Left cardiac atrium (tissue), 4 donors: ENCODE measurements at regions not wholly inside any gene's neighbourhood (a gene's known extent, or its start where the extent isn't known, plus 50 kb on each side); places are given as distances from the start of the nearest gene placed in this dataset.
"Not testable (repeated sequence)": the region's sequence is repeated elsewhere in the genome, so short reads cannot be mapped to it uniquely, and the experiment has no call there.

Source experiments
- ATAC-seq, 2 donors: fragments of 200-7000 bp; cut with Tn5 transposase; one replicate each; pipeline ENCODE4 v1.9.1; 2020; ENCODE audit warnings: mild to moderate bottlenecking in 2 of 2, moderate library complexity in 2 of 2
- DNase-seq: peaks from one replicate; pipeline ENCODE4 v3.0.0-alpha.2; 2020
- intact Hi-C, 2 donors: fragments of 100-400 bp; cut with DNase I; formaldehyde crosslinking; loops; one replicate each; pipeline versions ENCODE4 v1.14.1 to v1.15.1; 2022 to 2023
- donor health status: DM: no; HTN: yes; CAD: no.
- donor health status: DM: no; HTN: yes; CAD: no; lungs with severe emphysema.
- donor health status: DM: yes; HTN: yes; CAD: no.
- donor health status: Dilated cardiomyopathy.

- intact Hi-C loops, result no loop called here
- DNase-seq (no peak), ATAC-seq (no peak)
Measured at GRCh38 chr9:88291056-88291455, 97.2 kb upstream of the SPIN1 start.

- DNase-seq, result no peak
- intact Hi-C loops, result no loop called here
- no peak for ATAC-seq
Measured at GRCh38 chr9:88289532-88289931, 98.7 kb upstream of the SPIN1 start.

- intact Hi-C loops, result no loop called here
- DNase-seq (no peak), ATAC-seq (no peak)
Measured at GRCh38 chr9:88287972-88288371, 100.3 kb upstream of the SPIN1 start.

- intact Hi-C loops, result no loop called here
- ATAC-seq, result no peak
- DNase-seq, result no peak
Measured at GRCh38 chr9:88280816-88281382, 107.3 kb upstream of the SPIN1 start.

GRCh38 chr9:88278036-88278435 lies 110.2 kb upstream of the SPIN1 start:
- intact Hi-C loops, result no loop called here
- no peak for ATAC-seq
- DNase-seq, result no peak

- no peak for DNase-seq
- intact Hi-C loops, result no loop called here
- no peak for ATAC-seq
Measured at GRCh38 chr9:88274078-88274477, 114.2 kb upstream of the SPIN1 start.

- intact Hi-C loops, result no loop called here
- no peak for ATAC-seq
- DNase-seq, result no peak
Measured at GRCh38 chr9:88272986-88273385, 115.3 kb upstream of the SPIN1 start.

- intact Hi-C loops, result no loop called here
- ATAC-seq, result no peak
- no peak for DNase-seq
Measured at GRCh38 chr9:88270413-88270812, 117.8 kb upstream of the SPIN1 start.

GRCh38 chr9:88268886-88269285 lies 119.4 kb upstream of the SPIN1 start:
- intact Hi-C loops, result no loop called here
- ATAC-seq (no peak), DNase-seq (no peak)

- intact Hi-C loops, result no loop called here
- ATAC-seq, result no peak
- DNase-seq, result no peak
Measured at GRCh38 chr9:88267283-88267682, 121.0 kb upstream of the SPIN1 start.

- intact Hi-C loops, result no loop called here
- DNase-seq (no peak), ATAC-seq (no peak)
Measured at GRCh38 chr9:88266416-88266815, 121.8 kb upstream of the SPIN1 start.

GRCh38 chr9:88259001-88259400 lies 120.7 kb upstream of the SPATA31C2 start:
- intact Hi-C loops, result no loop called here
- no peak for ATAC-seq
- no peak for DNase-seq

GRCh38 chr9:88258601-88259000 lies 120.3 kb upstream of the SPATA31C2 start:
- peak; percentile 73 for DNase-seq
- ATAC-seq, result peak; percentile 91 to 93

GRCh38 chr9:88258024-88258423 lies 119.7 kb upstream of the SPATA31C2 start:
- ATAC-seq, result peak; percentile 87 to 94
- intact Hi-C loops, result no loop called here
- DNase-seq, result peak; percentile 57

More at GRCh38 chr9:88258601-88259000, 120.3 kb upstream of the SPATA31C2 start:
- intact Hi-C loops, result no loop called here

GRCh38 chr9:88256216-88256615 lies 117.9 kb upstream of the SPATA31C2 start:
- no peak for DNase-seq
- ATAC-seq, result no peak
- intact Hi-C loops, result no loop called here

GRCh38 chr9:88255806-88256205 lies 117.5 kb upstream of the SPATA31C2 start:
- intact Hi-C loops, ATAC-seq, DNase-seq: not testable (repeated sequence)

GRCh38 chr9:88251903-88252302 lies 113.6 kb upstream of the SPATA31C2 start:
- no peak for ATAC-seq
- DNase-seq, result no peak
- intact Hi-C loops, result no loop called here

- intact Hi-C loops, result no loop called here
Measured at GRCh38 chr9:88243736-88244135, 105.5 kb upstream of the SPATA31C2 start.

GRCh38 chr9:88242879-88243278 lies 104.6 kb upstream of the SPATA31C2 start:
- ATAC-seq (no peak), DNase-seq (no peak)
- intact Hi-C loops, result no loop called here

More at GRCh38 chr9:88243736-88244135, 105.5 kb upstream of the SPATA31C2 start:
- DNase-seq, result no peak
- ATAC-seq, result no peak

- intact Hi-C loops, result no loop called here
- DNase-seq (no peak), ATAC-seq (no peak)
Measured at GRCh38 chr9:88237991-88238571, 99.8 kb upstream of the SPATA31C2 start.

- intact Hi-C loops, result no loop called here
- no peak for ATAC-seq
- DNase-seq, result no peak
Measured at GRCh38 chr9:88237479-88237961, 99.2 kb upstream of the SPATA31C2 start.
